ENCODE measurements at regions not wholly inside any gene's neighbourhood (a gene's known extent, or its start where the extent isn't known, plus 50 kb on each side); places are given as distances from the start of the nearest gene placed in this dataset.
"Not testable (repeated sequence)": the region's sequence is repeated elsewhere in the genome, so short reads cannot be mapped to it uniquely, and the experiment has no call there.

DNA sequence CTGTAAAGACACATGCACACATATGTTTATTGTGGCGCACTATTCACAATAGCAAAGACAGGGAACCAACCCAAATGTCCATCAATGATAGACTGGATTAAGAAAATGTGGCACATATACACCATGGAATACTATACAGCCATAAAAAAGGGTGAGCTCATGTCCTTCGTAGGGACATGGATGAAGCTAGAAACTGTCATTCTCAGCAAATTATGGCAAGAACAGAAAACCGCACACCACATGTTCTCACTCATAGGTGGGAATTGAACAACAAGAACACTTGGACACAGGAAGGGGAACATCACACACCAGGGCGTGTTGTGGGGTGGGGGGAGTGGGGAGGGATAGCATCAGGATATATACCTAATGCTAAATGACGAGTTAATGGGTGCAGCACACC, 304.9 kb upstream of the NRSN1 start:
- POLR2A ChIA-PET; BruUV-seq (replicated peaks); H3K36me3 ChIP-seq (ENCODE audit: control insufficient read depth in 1 of 2, insufficient read depth in 2 of 2, low read length in 2 of 2): not testable (repeated sequence)

DNA sequence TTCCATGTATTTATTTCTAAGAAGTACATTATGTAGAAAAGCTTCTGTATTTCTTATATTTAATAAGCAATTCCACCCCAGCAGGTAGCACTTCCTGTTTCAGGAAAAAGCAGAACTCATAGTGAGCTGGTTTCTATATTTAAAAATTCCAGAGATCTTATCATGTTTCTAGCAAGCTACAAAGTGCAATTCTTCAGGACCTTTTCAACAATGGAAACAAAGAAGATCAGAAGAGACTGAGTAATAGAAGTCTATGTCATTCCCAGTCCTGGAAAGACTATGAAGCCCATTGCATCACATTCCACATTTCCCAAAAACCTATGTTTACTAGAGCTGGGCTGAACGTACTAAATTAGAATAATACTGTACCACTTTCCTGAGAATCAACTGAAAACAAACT, 302.6 kb upstream of the NRSN1 start:
- H4K20me1 ChIP-seq (ENCODE audit: insufficient read depth), result no peaks in the 10 kb centered on the region
- RAD21 ChIA-PET (ENCODE audit: low non-redundant PET in 1 of 2, low total read pairs in 2 of 2, uncharacterized antibody in 2 of 2, unreplicated experiment in 2 of 2), result no interaction called here
- CTCF ChIA-PET, result no interaction called here
- H3K79me2 ChIP-seq (ENCODE audit: insufficient read depth, low read length), result no peaks in the 10 kb centered on the region
- intact Hi-C loops (cut with micrococcal nuclease), result no loop called here
- no peak overlapping the region for H2AFZ ChIP-seq (ENCODE audit: low read depth, low read length, poor library complexity, severe bottlenecking)
- no peak overlapping the region for H3K4me3 ChIP-seq (replicated peaks in 1 of 2; ENCODE audit: low read depth in 1 of 2, low read length in 2 of 2)
- no peak for DNase-seq (ENCODE audit: low read depth, low spot score)
- peaks cover 0 to 4% of the 10 kb centered on the region in 2 experiments; a peak in 2 of 4 replicates for H3K9me3 ChIP-seq (ENCODE audit: control insufficient read depth in 1 of 2, insufficient read depth in 1 of 2, low read depth in 1 of 2, low read length in 2 of 2)
- POLR2A ChIA-PET, result no interaction called here
- no peak for ATAC-seq
- H3K9ac ChIP-seq (ENCODE audit: low read length), result no peak overlapping the region
- H3K27me3 ChIP-seq (ENCODE audit: insufficient read depth, low read length), result no peaks in the 10 kb centered on the region
- H3K4me1 ChIP-seq (ENCODE audit: control insufficient read depth in 1 of 2, insufficient read depth in 2 of 2, low read length in 2 of 2), result no peaks in the 10 kb centered on the region
- no peaks in the 10 kb centered on the region for H3K9me2 ChIP-seq (ENCODE audit: insufficient read depth)
- no peak overlapping the region for H3K27ac ChIP-seq (ENCODE audit: low read depth, low read length)
- BruUV-seq (replicated peaks), result no TSS peak
- H3K36me3 ChIP-seq (ENCODE audit: control insufficient read depth in 1 of 2, insufficient read depth in 2 of 2, low read length in 2 of 2), result no peaks in the 10 kb centered on the region
- H3K4me2 ChIP-seq (ENCODE audit: low read length), result no peak overlapping the region
- no peak for TF ChIP-seq POLR2A (IDR thresholded peaks at IDR 0.05; ENCODE audit: borderline replicate concordance, extremely low read depth, insufficient read depth, insufficient read length)
- TF ChIP-seq FOSL1 (IDR thresholded peaks at IDR 0.05; ENCODE audit: low read depth), result no peak
- TF ChIP-seq RAD21 (IDR thresholded peaks at IDR 0.05; ENCODE audit: low read depth), result no peak
- TF ChIP-seq, protein P1, sequence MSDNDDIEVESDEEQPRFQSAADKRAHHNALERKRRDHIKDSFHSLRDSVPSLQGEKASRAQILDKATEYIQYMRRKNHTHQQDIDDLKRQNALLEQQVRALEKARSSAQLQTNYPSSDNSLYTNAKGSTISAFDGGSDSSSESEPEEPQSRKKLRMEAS (IDR thresholded peaks at IDR 0.05), result no peak
- TF ChIP-seq, protein P2, sequence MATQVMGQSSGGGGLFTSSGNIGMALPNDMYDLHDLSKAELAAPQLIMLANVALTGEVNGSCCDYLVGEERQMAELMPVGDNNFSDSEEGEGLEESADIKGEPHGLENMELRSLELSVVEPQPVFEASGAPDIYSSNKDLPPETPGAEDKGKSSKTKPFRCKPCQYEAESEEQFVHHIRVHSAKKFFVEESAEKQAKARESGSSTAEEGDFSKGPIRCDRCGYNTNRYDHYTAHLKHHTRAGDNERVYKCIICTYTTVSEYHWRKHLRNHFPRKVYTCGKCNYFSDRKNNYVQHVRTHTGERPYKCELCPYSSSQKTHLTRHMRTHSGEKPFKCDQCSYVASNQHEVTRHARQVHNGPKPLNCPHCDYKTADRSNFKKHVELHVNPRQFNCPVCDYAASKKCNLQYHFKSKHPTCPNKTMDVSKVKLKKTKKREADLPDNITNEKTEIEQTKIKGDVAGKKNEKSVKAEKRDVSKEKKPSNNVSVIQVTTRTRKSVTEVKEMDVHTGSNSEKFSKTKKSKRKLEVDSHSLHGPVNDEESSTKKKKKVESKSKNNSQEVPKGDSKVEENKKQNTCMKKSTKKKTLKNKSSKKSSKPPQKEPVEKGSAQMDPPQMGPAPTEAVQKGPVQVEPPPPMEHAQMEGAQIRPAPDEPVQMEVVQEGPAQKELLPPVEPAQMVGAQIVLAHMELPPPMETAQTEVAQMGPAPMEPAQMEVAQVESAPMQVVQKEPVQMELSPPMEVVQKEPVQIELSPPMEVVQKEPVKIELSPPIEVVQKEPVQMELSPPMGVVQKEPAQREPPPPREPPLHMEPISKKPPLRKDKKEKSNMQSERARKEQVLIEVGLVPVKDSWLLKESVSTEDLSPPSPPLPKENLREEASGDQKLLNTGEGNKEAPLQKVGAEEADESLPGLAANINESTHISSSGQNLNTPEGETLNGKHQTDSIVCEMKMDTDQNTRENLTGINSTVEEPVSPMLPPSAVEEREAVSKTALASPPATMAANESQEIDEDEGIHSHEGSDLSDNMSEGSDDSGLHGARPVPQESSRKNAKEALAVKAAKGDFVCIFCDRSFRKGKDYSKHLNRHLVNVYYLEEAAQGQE (IDR thresholded peaks at IDR 0.05; ENCODE audit: low read depth), result no peak
- no peak for TF ChIP-seq EGR1 (IDR thresholded peaks at IDR 0.05; ENCODE audit: low read depth)
- TF ChIP-seq ZFX (IDR thresholded peaks at IDR 0.05), result no peak
- no peak for TF ChIP-seq SIN3A (IDR thresholded peaks at IDR 0.05; ENCODE audit: low read depth)
- TF ChIP-seq POLR2AphosphoS5 (IDR thresholded peaks at IDR 0.05; ENCODE audit: low read depth, low read length), result no peak
- no peak for TF ChIP-seq CBX3 (IDR thresholded peaks at IDR 0.05; ENCODE audit: low read depth)
- TF ChIP-seq, protein P3, sequence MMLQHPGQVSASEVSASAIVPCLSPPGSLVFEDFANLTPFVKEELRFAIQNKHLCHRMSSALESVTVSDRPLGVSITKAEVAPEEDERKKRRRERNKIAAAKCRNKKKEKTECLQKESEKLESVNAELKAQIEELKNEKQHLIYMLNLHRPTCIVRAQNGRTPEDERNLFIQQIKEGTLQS (IDR thresholded peaks at IDR 0.05), result no peak
- no peak for TF ChIP-seq JUND (IDR thresholded peaks at IDR 0.05)
- no peak for TF ChIP-seq ELF1 (IDR thresholded peaks at IDR 0.05; ENCODE audit: borderline replicate concordance, low read depth)
- no peak for TF ChIP-seq YY1 (IDR thresholded peaks at IDR 0.05; ENCODE audit: extremely low read depth, insufficient replicate concordance, low read depth, low read length)
- TF ChIP-seq, protein P4, sequence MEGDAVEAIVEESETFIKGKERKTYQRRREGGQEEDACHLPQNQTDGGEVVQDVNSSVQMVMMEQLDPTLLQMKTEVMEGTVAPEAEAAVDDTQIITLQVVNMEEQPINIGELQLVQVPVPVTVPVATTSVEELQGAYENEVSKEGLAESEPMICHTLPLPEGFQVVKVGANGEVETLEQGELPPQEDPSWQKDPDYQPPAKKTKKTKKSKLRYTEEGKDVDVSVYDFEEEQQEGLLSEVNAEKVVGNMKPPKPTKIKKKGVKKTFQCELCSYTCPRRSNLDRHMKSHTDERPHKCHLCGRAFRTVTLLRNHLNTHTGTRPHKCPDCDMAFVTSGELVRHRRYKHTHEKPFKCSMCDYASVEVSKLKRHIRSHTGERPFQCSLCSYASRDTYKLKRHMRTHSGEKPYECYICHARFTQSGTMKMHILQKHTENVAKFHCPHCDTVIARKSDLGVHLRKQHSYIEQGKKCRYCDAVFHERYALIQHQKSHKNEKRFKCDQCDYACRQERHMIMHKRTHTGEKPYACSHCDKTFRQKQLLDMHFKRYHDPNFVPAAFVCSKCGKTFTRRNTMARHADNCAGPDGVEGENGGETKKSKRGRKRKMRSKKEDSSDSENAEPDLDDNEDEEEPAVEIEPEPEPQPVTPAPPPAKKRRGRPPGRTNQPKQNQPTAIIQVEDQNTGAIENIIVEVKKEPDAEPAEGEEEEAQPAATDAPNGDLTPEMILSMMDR (IDR thresholded peaks at IDR 0.05 in 2 of 3, conservative IDR thresholded peaks at IDR 0.05 in 1 of 3; ENCODE audit: borderline replicate concordance in 1 of 3, insufficient read depth in 1 of 3, low read depth in 2 of 3, low read length in 2 of 3), result no peak
- no peak for TF ChIP-seq TCF7L2 (IDR thresholded peaks at IDR 0.05; ENCODE audit: borderline replicate concordance, extremely low read depth, insufficient read depth, insufficient read length)

More for the DNA sequence above, 304.9 kb upstream of the NRSN1 start:
- H4K20me1 ChIP-seq (ENCODE audit: insufficient read depth); H3K27ac ChIP-seq (ENCODE audit: low read depth, low read length); H3K27me3 ChIP-seq (ENCODE audit: insufficient read depth, low read length); intact Hi-C loops (cut with micrococcal nuclease); DNase-seq (ENCODE audit: low read depth, low spot score); RAD21 ChIA-PET (ENCODE audit: low non-redundant PET in 1 of 2, low total read pairs in 2 of 2, uncharacterized antibody in 2 of 2, unreplicated experiment in 2 of 2); H3K9me3 ChIP-seq (ENCODE audit: control insufficient read depth in 1 of 2, insufficient read depth in 1 of 2, low read depth in 1 of 2, low read length in 2 of 2); H3K4me2 ChIP-seq (ENCODE audit: low read length); H2AFZ ChIP-seq (ENCODE audit: low read depth, low read length, poor library complexity, severe bottlenecking); CTCF ChIA-PET; H3K4me3 ChIP-seq (replicated peaks in 1 of 2; ENCODE audit: low read depth in 1 of 2, low read length in 2 of 2); H3K9ac ChIP-seq (ENCODE audit: low read length); H3K4me1 ChIP-seq (ENCODE audit: control insufficient read depth in 1 of 2, insufficient read depth in 2 of 2, low read length in 2 of 2); ATAC-seq; H3K9me2 ChIP-seq (ENCODE audit: insufficient read depth); H3K79me2 ChIP-seq (ENCODE audit: insufficient read depth, low read length): not testable (repeated sequence)
